GM12892 (cell line): ENCODE measurements at regions not wholly inside any gene's neighbourhood (a gene's known extent, or its start where the extent isn't known, plus 50 kb on each side); places are given as distances from the start of the nearest gene placed in this dataset.

Experiments
- DNase-seq: peaks from one replicate; pipeline ENCODE4 v3.0.0; 2011; ENCODE audit not compliant: insufficient read length
- FAIRE-seq: peaks from 2 replicates; lab custom pipeline; 2011; peaks lifted over from hg19 to GRCh38; lab: Jason Lieb, UNC
- POLR2A ChIP-seq: IDR thresholded peaks from 2 replicates; pipeline ENCODE4 v1.6.1; 2011; ENCODE audit warnings: low read depth, low read length, control low read depth
- POLR2AphosphoS5 ChIP-seq: IDR thresholded peaks from 2 replicates; pipeline ENCODE4 v1.6.1; 2011; ENCODE audit warnings: low read depth, low read length, control low read depth
- TAF1 ChIP-seq: IDR thresholded peaks from 2 replicates; pipeline ENCODE4 v1.6.1; 2011; ENCODE audit warnings: low read depth, mild to moderate bottlenecking, control low read depth, low read length, borderline replicate concordance

DNA sequence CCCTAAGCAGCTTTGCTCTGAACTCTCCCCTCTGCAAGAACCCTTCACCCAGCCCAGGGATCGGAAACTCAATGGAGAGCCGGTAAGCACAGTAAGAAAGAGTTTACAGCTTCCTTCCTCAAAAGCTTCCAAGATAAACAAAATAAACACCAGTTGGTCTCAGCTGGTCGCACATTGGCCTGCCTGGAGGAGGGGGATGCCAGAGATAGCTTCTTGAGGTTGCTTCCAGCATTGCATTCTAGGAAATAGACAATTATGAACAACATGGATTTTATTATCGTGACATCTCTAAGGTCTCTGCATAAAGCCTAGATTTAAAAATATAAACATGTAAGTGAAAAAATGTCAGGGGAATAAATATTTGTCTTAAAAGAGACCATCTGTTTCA lies 141.5 kb upstream of the PKDCC start:
- TF ChIP-seq POLR2AphosphoS5 (no peak), POLR2A (no peak), TAF1 (no peak)
- FAIRE-seq (no peak), DNase-seq (no peak)

DNA sequence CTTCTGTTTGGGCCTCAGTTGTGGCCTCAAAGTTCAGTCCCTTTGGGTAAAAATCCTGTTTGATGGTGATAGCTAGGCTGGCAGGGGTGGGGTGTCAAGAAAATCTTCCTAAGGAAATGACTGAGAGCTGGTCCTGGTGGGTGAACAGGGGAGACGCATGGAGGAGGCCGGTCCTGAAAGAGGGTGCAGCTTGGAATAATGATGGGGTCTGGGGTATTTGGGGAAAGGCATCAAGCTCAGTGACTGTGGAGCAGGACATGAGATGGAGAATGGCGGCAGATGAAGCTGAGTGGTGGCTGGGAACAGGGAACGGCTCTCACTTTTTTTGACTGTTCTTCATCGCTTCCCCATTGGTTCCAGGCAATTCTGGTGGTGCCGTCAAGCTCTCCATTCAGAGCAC lies 140.7 kb upstream of the PKDCC start:
- DNase-seq, result no peak
- TF ChIP-seq TAF1, result no peak
- TF ChIP-seq POLR2AphosphoS5, result no peak
- TF ChIP-seq POLR2A, result no peak
- FAIRE-seq, result no peak

DNA sequence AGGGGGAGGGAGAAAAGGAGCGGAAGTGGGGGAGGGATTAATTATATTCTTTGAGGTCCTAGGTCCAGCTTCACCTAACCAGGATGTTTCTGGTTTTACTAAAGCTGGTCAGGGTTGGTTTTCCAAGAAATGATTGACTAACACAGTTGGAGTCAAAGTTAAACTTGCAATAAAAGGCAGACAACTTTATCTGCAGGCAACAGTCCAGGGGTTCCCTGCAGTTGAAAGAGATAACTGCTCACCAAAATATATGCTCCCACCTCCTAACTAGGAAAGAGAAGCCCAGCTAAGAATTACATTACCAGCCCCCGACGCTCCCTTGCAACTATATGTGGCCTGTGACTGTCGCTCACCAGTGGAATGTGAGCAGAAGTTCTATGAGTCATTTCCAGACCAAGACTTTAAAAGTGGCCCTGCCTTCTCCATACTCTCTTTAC lies 140.0 kb upstream of the PKDCC start:
- no peak for FAIRE-seq
- no peak for DNase-seq
- TF ChIP-seq POLR2AphosphoS5, result no peak
- TF ChIP-seq POLR2A, result no peak
- no peak for TF ChIP-seq TAF1

GRCh38 chr2:41908349-41908748 lies 139.5 kb upstream of the PKDCC start:
- DNase-seq (no peak), FAIRE-seq (no peak)
- TF ChIP-seq POLR2A (no peak), TAF1 (no peak), POLR2AphosphoS5 (no peak)

DNA sequence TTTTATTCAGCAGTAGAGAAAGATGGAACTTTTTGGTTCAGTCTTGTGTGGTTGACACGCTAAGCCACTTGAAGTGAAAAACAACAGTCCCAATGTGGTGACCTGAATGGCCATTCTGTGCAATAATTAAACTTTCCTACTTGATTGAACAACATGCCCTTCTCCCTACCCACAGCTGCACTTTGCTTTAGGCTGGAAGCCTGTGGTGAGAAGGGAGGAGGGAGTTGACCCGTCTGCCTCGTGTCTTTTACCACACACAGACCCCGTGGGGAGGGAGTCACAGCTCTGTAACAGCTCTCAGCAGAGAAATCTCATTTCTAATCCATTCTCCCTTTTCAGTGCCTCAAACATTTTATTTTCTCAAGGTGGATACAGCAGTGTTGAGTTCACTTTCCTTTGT lies 138.2 kb upstream of the PKDCC start:
- DNase-seq (no peak), FAIRE-seq (no peak)
- no peak for TF ChIP-seq POLR2A

GRCh38 chr2:41910126-41910525 lies 137.7 kb upstream of the PKDCC start:
- FAIRE-seq (no peak), DNase-seq (no peak)
- TF ChIP-seq POLR2A, result no peak
- no peak for TF ChIP-seq TAF1
- no peak for TF ChIP-seq POLR2AphosphoS5

- TF ChIP-seq TAF1 (no peak), POLR2AphosphoS5 (no peak), POLR2A (no peak)
- FAIRE-seq (no peak), DNase-seq (no peak)
Observed at GRCh38 chr2:41911033-41911432, 136.8 kb upstream of the PKDCC start.

- DNase-seq, result no peak
Observed at GRCh38 chr2:41912337-41912736, 135.5 kb upstream of the PKDCC start.

DNA sequence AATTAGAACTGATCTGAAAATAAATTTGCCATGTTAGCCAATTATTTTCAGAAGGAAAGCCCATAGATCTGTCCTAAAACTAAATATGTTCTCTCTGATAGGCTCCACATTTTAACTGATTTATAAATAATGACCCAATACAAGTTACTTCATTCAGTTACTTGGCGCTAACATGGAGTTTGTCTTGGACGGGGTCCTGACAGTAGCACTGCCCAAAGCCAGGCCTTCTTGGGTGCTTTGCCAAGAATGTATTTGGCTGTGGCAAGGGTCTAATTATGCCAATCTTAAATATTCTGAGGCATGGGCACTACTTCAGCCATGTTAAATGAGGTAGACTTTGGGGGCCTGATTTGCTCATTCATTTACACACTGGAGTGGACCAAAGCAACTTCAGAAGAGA lies 135.0 kb upstream of the PKDCC start:
- DNase-seq (no peak), FAIRE-seq (no peak)
- no peak for TF ChIP-seq POLR2A
- no peak for TF ChIP-seq POLR2AphosphoS5
- no peak for TF ChIP-seq TAF1

More at GRCh38 chr2:41912337-41912736, 135.5 kb upstream of the PKDCC start:
- no peak for TF ChIP-seq POLR2A
- no peak for TF ChIP-seq POLR2AphosphoS5
- TF ChIP-seq TAF1, result no peak
- FAIRE-seq, result no peak

GRCh38 chr2:41913311-41913710 lies 134.5 kb upstream of the PKDCC start:
- FAIRE-seq, result no peak
- TF ChIP-seq POLR2AphosphoS5 (no peak), TAF1 (no peak), POLR2A (no peak)
- no peak for DNase-seq

GRCh38 chr2:41913921-41914609 lies 133.8 kb upstream of the PKDCC start:
- TF ChIP-seq TAF1 (no peak), POLR2AphosphoS5 (no peak), POLR2A (no peak)
- FAIRE-seq (no peak), DNase-seq (no peak)

DNA sequence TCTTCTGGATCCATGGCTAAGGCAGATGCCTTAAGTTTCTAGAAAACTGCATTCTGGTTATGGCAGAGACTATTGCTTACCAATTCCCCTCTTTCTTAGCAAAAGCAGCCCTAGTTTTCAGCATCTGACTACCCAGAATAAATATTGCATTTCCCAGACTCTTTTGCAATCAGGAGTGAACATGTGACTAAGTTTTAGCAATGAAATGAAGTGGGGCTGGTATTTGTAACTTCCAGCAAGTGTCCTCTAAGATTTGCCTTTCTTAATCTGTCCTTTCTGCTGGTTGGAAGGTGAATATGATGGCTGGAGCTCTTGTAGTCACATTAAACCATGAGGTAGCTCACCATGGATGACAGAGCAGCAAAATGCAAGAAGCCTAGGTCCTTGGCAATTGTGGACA lies 132.9 kb upstream of the PKDCC start:
- TF ChIP-seq POLR2AphosphoS5 (no peak), POLR2A (no peak), TAF1 (no peak)
- DNase-seq (no peak), FAIRE-seq (no peak)
